WTC11 (cell line): ENCODE measurements at regions not wholly inside any gene's neighbourhood (a gene's known extent, or its start where the extent isn't known, plus 50 kb on each side); places are given as distances from the start of the nearest gene placed in this dataset.

ENCODE experiments used
- CREB1 ChIP-seq: sonication (generic); formaldehyde crosslinking; IDR thresholded peaks from 2 replicates; pipeline ENCODE4 v1.8.0; 2023; ENCODE audit warnings: mild to moderate bottlenecking, missing genetic modification reagents
- JUN ChIP-seq: sonication (generic); formaldehyde crosslinking; IDR thresholded peaks from 2 replicates; pipeline ENCODE4 v1.8.0; 2023; ENCODE audit warnings: mild to moderate bottlenecking, missing genetic modification reagents
- SP1 ChIP-seq: sonication (generic); formaldehyde crosslinking; conservative IDR thresholded peaks from 2 replicates; pipeline ENCODE4 v1.8.1; 2022; ENCODE audit warnings: missing genetic modification reagents
- TF ChIP-seq, protein P1 (sequence below): sonication (generic); formaldehyde crosslinking; IDR thresholded peaks from 2 replicates; pipeline ENCODE4 v1.8.1; 2023; ENCODE audit warnings: mild to moderate bottlenecking, moderate library complexity, missing genetic modification reagents
- TF ChIP-seq, protein P2 (sequence below): sonication (generic); formaldehyde crosslinking; IDR thresholded peaks from 2 replicates; pipeline ENCODE4 v1.8.0; 2022; ENCODE audit warnings: mild to moderate bottlenecking, missing genetic modification reagents
- TF ChIP-seq, protein P3 (sequence below): fragments of 200-600 bp; IDR thresholded peaks from 2 replicates; pipeline ENCODE4 v1.8.0; 2022; ENCODE audit warnings: antibody characterized with exemption
- TF ChIP-seq, protein P4 (sequence below): sonication (generic); formaldehyde crosslinking; conservative IDR thresholded peaks from 2 replicates; pipeline ENCODE4 v1.8.1; 2022; ENCODE audit warnings: mild to moderate bottlenecking, missing genetic modification reagents

DNA sequence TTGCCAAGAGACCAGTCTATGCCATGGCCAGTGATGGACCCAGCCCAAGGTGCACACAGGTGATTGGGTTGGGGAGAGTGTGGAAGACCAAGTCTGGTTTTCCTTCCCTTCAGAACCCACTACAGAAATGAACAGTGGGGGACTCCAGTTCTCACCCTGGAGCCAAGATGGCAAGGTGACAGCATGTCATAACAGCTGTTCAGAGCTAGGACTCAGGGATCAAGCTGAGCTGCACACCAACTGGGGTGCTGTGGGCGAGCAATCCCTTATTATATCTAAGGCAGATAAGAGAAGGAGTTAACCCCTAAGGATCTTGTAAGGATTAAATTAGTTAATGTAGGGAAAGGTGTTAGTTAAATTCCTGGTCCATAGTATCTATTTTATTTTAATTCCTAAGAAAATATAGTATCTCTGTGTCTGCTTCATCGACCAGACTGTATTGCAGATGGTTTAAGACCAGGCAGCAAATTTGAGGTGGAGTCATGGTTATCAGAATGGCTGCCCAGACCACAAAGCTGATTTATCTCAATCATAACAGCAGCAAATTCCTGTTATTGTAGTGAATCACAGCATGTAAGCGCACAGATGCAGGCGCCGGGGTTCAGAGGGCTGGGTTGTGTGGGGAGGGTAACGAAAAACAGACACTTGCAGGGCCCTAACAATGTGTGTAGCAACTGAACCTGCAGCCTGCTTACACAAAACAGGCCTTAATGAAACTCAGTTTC lies 208.7 kb upstream of the ZNF32 start:
- TF ChIP-seq, protein P1, sequence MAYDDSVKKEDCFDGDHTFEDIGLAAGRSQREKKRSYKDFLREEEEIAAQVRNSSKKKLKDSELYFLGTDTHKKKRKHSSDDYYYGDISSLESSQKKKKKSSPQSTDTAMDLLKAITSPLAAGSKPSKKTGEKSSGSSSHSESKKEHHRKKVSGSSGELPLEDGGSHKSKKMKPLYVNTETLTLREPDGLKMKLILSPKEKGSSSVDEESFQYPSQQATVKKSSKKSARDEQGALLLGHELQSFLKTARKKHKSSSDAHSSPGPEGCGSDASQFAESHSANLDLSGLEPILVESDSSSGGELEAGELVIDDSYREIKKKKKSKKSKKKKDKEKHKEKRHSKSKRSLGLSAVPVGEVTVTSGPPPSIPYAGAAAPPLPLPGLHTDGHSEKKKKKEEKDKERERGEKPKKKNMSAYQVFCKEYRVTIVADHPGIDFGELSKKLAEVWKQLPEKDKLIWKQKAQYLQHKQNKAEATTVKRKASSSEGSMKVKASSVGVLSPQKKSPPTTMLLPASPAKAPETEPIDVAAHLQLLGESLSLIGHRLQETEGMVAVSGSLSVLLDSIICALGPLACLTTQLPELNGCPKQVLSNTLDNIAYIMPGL (CRISPR knock-in tag) = no peak
- TF ChIP-seq, protein P2, sequence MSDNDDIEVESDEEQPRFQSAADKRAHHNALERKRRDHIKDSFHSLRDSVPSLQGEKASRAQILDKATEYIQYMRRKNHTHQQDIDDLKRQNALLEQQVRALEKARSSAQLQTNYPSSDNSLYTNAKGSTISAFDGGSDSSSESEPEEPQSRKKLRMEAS (CRISPR knock-in tag) = no peak
- no peak for TF ChIP-seq CREB1 (CRISPR knock-in tag)
- no peak for TF ChIP-seq JUN (CRISPR knock-in tag)
- TF ChIP-seq, protein P3, sequence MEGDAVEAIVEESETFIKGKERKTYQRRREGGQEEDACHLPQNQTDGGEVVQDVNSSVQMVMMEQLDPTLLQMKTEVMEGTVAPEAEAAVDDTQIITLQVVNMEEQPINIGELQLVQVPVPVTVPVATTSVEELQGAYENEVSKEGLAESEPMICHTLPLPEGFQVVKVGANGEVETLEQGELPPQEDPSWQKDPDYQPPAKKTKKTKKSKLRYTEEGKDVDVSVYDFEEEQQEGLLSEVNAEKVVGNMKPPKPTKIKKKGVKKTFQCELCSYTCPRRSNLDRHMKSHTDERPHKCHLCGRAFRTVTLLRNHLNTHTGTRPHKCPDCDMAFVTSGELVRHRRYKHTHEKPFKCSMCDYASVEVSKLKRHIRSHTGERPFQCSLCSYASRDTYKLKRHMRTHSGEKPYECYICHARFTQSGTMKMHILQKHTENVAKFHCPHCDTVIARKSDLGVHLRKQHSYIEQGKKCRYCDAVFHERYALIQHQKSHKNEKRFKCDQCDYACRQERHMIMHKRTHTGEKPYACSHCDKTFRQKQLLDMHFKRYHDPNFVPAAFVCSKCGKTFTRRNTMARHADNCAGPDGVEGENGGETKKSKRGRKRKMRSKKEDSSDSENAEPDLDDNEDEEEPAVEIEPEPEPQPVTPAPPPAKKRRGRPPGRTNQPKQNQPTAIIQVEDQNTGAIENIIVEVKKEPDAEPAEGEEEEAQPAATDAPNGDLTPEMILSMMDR = no peak
- no peak for TF ChIP-seq SP1 (CRISPR knock-in tag)
- TF ChIP-seq, protein P4, sequence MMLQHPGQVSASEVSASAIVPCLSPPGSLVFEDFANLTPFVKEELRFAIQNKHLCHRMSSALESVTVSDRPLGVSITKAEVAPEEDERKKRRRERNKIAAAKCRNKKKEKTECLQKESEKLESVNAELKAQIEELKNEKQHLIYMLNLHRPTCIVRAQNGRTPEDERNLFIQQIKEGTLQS (CRISPR knock-in tag) = no peak
